Astrocyte of the hippocampus (primary cell): ENCODE measurements at regions not wholly inside any gene's neighbourhood (a gene's known extent, or its start where the extent isn't known, plus 50 kb on each side); places are given as distances from the start of the nearest gene placed in this dataset.
"Not testable (repeated sequence)": the region's sequence is repeated elsewhere in the genome, so short reads cannot be mapped to it uniquely, and the experiment has no call there.

Experiments used
- DNase-seq: peaks from one replicate; pipeline ENCODE4 v3.0.0; 2011; ENCODE audit warnings: low read depth, low spot score

GRCh38 chr12:44457465-44457864, 418.6 kb downstream of the NELL2 start:
- DNase-seq: no peak

GRCh38 chr12:44454959-44455358, 421.2 kb downstream of the NELL2 start:
- not testable (repeated sequence) for DNase-seq

- peak; percentile 2 for DNase-seq
Observed at GRCh38 chr12:44446181-44446580, 429.9 kb downstream of the NELL2 start.

GRCh38 chr12:44441155-44441554, 435.0 kb downstream of the NELL2 start:
- DNase-seq: no peak
